ENCODE measurements at regions not wholly inside any gene's neighbourhood (a gene's known extent, or its start where the extent isn't known, plus 50 kb on each side); places are given as distances from the start of the nearest gene placed in this dataset.

DNA sequence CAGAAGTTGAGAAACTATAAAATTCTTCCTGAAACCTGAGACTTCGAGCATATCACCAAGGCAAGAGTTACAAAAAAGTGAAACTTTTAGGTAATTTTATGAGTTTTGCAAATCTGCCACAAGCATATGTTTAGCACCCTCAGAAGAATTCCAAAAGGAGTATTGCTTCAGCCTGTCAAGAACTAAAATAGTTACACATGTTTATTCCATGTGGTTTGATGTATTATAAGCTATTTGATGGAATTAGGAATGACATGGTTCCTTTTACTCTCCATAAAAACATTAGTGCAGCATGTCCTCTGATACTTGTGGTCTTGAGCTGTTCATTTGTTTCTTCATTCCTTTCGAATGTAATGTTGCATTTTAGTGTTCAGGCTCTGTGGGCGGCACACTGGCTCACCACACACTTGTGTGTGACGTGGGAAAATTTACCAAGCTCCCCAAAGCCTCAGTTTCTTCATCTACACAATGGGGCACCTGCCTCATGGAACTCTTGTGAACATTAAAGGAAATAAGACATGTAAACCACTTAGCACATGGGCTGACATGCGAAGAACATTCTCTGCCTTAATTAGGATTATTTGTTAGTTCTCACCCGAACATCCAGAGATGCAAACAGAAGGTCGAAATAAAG lies 204.2 kb upstream of the FOXF1 start:
- no peak for DNase-seq

DNA sequence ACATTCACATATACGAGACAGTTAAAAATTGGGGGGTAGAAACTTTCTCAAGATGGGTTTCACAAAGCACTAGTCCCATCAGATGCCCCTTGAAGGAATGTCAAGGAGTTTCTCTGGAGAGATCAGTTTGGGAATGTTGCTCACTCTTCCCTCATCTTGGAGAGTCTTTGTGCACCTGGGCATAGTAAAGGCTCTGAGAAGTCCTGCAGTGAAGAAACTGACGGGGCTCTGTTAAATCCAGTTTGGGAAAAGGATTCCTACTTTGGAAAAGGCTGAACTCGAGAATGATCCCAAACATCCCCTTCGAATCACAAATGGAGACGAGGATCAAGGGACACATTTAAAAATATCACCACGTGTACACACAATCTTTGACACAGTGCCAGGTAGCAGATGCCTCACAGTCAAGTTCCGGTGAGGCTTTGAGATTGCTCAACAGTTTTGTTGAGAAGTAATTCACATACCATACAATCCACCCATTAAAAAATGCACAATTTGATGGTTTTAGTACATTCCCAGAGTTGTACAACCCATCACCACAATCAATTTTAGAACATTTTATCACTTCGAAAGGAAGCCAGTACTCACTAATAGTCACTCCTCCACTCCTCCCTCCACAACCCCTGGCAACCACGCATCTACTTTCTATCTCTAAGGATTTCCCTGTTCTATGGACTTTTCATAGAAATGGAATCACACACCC lies 203.4 kb upstream of the FOXF1 start:
- no peak for DNase-seq

DNA sequence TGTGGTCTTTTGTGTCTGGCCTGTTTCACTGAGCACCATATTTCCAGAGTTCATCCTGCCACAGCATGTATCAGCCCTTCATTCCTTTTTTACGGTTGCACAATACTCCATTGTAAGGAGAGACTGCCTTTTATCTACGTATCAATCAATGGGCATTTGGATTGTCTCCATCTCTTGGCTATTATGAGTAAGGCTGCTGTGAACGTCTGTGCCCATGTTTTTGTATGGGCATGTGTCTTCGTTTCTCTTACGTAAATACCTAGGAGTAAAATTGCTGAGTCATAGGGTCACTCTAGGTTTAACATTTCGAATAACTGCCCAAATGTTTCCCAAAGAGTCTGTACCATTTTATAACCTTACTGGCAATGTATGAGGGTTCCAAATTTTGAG lies 202.8 kb upstream of the FOXF1 start:
- no peak for DNase-seq

DNA sequence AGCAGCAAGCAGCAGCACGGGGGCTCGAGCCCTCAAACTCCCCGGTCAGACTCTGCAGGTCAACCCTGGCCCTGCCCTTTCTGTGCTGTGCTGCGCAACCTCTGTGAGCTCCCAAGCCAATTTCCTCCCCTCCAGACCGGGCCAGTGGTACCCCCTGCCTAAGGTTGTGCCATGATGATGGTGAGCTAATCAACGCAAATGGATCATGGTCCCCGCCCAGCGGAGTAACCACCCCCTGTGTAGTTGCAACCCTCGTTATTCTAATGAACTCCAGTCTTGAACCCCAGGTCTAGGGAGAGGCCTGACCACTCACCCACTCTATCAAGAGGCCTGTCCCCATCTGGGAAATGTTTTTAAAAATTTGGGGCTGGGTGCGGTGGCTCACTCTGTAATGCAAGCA lies 201.8 kb upstream of the FOXF1 start:
- no peak for DNase-seq

GRCh38 chr16:86313631-86314030 lies 196.7 kb upstream of the FOXF1 start:
- no peak for DNase-seq

DNA sequence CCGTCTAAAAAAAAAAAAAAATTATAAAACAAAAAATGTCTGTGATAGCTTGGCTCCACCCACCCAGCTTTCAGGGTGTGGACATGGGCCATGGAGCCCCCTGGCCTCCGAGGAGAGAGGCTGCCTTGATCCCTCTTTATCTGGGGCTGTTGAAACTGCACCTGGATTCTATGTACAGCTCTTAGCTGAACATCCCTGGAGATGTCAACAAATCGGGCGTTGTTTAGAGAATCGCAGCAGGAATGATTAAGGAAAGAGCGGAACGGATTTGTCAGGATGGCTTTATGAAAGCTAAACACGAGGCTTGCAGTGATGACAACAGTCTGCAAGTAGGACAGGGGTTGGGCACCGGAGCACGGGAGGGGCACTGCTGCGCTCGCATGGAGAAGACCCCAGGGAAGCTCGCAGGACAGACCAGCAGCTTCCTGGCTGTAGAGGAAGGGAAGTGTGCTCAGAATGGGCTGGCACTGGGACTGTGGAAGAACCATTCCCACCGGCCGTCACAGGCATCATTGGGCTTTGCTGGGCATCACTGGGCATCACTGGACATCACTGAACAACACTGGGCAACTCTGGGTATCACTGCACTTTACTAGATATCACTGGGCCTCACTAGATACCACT lies 195.8 kb upstream of the FOXF1 start:
- no peak for DNase-seq

DNA sequence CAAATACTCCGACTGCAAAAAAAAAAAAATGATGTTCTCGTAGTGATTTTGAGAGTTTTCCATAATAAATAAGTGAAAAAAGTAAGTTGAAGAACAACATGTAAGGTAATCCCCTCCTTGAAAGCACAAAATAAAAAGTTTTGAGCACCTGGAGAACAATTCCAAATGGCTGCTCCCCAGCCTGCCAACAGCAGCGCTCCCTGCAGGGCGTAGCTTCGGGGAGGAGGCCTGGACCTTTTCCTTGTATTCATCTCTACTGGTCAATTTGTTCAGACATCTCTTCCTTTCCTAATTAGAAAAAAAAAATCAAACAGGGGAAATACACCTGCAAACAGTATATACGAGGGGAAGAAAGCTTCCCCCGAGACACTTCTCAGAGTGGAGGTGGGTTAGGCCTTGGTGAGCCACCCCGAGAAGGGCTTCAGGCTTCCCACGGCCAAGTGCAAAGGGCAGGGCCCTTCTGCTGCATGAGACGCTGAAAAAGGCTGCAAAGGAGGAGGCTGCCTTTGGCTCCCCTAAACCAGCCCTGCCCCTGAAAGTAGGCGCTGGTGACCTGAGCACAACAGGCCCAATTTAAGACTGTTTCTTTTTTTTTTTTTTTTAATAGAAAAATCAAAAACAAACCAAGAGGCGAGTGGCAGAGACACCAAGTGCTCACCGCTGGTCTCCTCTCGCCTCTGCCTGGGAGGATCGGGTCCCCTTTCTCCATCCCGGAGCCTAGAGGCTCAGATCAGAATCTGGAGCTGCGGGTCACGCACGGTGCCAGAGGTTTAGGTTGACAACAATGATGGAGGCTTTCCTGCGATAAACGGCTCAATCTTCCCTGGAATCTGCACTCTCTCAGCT lies 193.1 kb upstream of the FOXF1 start:
- no peak for DNase-seq

DNA sequence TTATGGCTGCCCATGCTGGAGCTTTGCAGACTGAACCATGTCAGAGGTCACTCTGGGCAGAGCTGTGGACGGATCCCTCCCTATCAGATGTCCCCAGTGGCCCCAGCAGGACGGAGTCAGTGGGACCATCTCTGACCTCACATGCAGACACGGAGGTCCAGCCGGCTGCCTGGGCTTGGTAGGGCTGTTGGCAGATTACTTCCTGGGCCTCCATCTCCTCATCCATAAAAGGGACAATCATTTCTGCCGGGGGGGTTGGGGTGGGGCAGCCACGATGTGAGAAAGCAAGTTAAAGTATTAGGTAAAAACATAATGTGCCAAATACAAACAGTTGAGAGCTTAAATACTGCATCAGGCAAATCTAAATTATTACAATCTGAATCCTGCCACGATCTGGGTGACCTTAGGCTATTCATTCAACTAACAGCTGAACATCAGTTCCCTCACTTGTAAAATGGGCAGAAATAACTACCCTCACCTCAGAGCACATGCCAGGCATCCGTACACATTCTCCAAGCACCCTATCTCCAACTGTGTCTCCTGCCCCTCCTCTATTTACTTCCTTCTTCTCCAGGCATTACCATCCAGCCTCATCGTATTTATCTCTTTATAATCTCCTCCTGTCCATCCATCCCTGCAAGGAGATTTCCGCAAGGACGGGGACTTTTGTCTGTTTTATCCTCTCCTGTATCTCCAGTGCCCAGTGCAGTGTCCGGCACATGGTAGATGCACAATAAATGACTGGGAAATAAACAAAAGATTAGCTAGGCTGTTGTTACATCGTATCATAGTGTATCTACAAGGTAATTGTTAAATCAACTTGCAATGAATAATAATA lies 192.3 kb upstream of the FOXF1 start:
- no peak for DNase-seq

DNA sequence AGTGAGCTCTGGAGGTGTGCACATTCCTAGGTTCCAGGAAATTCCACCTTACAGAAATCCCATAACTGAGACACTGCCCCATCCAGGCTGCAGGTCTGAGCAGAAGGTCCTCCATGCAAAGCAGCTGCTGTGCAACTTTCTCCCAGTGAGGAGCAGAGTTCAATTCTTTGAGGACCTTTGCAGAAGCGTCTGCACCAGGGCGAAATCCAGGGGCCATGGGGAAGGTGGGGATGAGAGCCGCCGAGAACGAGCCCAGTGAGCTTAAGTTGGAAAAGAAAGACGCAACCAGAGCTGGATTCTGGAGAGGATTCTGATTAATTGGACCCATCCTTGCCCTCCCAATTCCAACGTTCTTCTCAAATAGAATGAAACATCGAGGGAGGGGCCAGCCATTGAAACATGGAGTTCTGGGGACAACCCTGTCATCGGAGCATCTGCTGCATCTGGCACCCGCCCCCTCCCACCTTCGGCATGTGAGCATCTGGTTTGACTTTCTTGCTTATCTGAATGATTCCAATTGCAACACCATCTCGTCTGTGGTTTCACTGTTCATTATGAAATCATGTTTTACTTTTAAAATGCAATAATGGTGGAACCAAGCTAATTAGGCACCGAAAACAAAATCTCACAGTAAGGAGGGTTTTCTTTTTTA lies 190.6 kb upstream of the FOXF1 start:
- no peak for DNase-seq

- DNase-seq = no peak
Observed at GRCh38 chr16:86320237-86320595, 190.1 kb upstream of the FOXF1 start.

GRCh38 chr16:86321491-86321890 lies 188.8 kb upstream of the FOXF1 start:
- DNase-seq = no peak

DNA sequence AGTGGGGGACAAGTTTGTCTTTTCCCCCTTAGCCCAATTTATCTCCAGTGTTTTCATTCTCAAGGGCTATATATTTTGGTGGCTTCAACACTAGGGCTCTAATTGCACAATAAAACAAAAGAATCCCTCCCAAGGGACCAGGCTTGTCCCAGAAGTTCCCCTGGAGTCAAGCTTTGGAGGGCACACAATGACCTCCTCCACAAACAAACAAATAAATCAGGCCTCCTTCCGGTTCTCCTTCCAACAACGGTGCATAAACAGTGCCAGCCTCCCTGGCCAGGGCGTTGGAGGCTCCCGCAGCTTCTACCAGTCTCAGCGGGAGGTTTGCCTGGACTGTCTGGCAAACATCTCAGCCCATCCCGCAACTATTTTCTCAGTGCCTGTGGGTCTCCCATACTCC lies 188.0 kb upstream of the FOXF1 start:
- no peak for DNase-seq

DNA sequence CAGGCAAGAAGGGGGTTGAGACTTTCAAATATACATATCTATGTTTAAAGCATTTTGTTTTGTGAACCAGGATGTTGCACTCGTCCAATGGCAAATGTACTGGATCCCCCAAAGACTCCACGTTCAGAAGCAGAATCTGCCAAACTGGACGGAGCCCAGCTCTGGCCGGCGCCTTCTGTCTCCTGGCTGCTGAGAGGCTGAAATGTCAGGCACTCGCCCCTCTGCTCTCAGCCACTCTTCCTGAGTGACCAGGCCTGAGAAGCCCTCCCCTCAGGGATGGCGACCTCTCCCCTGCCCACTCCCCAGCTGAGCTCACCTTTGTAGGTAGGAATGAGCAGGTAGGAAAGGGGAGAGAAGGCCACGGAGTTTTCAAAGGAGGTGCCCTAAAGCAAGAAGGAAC lies 187.5 kb upstream of the FOXF1 start:
- DNase-seq = no peak

- DNase-seq = no peak
Observed at GRCh38 chr16:86324320-86324719, 186.0 kb upstream of the FOXF1 start.

DNA sequence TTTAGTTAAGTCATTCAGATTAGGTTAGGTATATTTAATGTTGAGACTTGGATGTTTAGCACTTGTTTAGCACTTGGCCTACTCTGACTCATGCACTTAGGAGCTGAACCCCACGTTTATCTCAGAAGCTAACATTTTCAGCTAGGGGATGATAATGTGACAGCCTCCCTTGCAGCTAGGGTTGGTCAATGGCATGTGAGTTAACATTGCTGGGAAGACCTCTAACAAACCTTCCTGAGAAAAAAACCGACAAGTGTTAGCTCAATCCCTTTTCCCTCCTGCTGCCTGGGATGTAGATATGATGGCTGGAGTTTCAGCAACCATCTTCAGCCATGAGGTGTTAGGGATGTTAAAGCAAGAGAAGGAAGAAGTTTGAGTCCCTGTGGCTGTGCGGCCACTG lies 185.0 kb upstream of the FOXF1 start:
- DNase-seq = no peak

DNA sequence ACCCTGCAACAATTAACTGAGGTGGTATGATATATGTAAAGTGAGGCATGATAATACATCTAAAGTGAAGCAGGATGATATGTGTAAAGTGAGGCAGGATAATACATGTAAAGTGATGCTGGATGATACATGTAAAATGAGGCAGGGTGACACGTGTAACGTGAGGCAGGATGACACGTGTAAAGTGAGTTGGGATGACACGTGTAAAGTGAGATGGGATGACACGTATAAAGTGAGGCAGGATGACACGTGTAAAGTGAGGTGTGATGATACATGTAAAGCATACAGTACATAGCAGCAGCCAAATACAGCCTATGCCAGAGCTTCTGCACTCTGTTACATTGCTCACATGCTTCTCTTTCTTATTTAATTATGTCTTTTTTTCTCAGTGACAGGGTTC lies 184.4 kb upstream of the FOXF1 start:
- DNase-seq = no peak

GRCh38 chr16:86327321-86327720 lies 183.0 kb upstream of the FOXF1 start:
- DNase-seq = no peak

DNA sequence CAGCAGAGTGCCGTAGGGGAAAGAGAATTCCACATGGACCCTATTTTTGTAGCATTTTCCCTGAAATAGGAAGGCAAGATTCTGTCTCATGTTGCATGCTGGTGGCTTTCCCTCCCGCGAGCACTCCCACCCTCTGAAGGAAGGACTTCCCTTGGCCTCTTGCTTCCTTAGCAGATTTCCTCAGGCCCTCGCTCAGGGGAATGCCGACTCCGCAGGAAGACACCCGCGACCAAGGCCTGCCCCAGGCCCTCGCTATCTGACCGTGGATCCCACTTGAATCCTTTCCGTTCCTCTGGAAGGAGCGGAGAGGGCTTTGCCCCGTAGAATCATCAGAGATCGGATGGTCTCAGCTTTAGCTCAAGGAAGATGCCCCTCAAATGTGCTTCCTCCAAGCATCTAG lies 179.4 kb upstream of the FOXF1 start:
- no peak for DNase-seq

DNA sequence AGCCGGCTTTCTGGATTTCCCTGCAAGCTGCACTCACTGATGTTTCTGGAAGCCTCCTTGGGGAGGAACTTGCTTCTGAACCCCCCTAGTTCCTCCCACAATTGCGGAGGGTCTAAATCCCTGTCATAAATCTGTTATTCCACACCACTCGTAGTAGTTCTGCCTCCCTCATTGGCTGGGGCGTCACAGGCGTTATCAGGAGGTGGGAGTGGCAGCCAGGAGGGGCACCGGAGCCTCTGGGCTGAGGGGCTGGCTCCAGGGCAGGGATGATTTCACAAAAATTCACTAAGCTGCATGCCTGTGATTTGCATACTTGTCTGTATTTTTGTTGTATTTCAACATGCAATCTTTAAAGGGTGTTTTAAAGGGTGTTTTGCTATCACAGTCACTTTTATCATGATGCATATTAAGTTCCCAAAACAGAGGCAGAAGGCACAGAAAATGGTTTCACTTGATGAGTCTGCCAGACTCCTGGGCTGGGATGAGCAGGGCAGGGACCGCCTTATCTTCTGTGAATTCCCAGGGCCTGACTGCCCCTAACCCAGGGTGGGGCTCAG lies 176.2 kb upstream of the FOXF1 start:
- DNase-seq = no peak

- DNase-seq = no peak
Observed at GRCh38 chr16:86335266-86336172, 174.8 kb upstream of the FOXF1 start.

GRCh38 chr16:86337138-86337537 lies 173.2 kb upstream of the FOXF1 start:
- DNase-seq = no peak
